ENCODE measurements at regions not wholly inside any gene's neighbourhood (a gene's known extent, or its start where the extent isn't known, plus 50 kb on each side); places are given as distances from the start of the nearest gene placed in this dataset.

DNA sequence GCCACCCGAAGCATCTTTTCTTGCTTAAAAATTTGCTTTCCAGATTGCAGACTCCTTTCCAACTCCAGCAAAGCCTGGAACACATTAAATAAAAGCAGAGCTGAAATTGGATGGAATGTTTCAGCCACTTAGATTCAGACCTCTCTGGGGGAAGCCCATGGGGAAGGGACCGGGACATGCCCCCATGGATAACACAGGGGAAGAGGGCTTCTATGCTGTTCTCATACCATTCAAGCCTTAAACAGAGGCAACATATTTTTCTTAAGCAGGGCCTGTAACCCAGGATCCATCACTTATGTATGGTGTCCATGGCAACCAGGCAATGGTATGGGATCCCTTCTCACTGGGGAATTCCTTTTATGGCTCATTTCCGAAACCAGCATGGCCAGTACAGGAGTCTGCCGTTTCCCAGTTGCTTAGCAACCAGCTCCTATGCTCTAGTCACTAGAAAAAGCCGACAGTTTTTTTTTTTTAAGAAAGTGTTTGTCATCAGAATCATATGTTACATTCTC is 62.0 kb upstream of the MARCHF10 start:
- peaks cover 4% of the 10 kb centered on the region for H3K9me3 Mint-ChIP-seq
- peak; percentile 57 for ATAC-seq (replicated peaks)
- peaks cover 39% of the 10 kb centered on the region for H3K27me3 Mint-ChIP-seq
- H3K4me1 Mint-ChIP-seq = no peaks in the 10 kb centered on the region
- no peak overlapping the region for H3K27ac Mint-ChIP-seq
- H3K4me3 Mint-ChIP-seq = no peak overlapping the region
- H3K36me3 Mint-ChIP-seq (ENCODE audit: low read depth) = no peaks in the 10 kb centered on the region

DNA sequence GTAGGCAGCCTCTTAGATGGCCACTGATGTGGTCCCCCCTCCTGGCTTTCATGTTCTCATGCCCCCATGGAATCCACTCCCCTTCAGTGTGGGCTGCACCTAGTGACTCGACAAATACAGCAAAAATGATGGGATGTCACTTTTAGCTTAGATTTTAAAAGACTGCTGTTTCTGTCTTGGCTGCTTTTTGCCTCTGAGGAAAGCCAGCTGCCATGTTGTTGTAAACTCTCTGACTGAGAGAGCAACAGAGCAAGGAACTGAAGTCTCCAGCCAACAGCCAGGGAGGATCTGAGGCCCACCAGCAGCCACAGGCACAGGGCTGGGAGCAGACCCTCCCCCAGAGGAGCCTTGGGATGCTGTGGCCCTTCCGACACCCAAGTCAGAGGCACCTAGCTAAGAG is 60.6 kb upstream of the MARCHF10 start:
- Mint-ChIP-seq H3K9me3 (peaks cover 4% of the 10 kb centered on the region), H3K27ac (no peak overlapping the region), H3K27me3 (peaks cover 33% of the 10 kb centered on the region), H3K36me3 (ENCODE audit: low read depth) (no peaks in the 10 kb centered on the region), H3K4me1 (no peaks in the 10 kb centered on the region), H3K4me3 (no peak overlapping the region)
- no peak for ATAC-seq (replicated peaks)

DNA sequence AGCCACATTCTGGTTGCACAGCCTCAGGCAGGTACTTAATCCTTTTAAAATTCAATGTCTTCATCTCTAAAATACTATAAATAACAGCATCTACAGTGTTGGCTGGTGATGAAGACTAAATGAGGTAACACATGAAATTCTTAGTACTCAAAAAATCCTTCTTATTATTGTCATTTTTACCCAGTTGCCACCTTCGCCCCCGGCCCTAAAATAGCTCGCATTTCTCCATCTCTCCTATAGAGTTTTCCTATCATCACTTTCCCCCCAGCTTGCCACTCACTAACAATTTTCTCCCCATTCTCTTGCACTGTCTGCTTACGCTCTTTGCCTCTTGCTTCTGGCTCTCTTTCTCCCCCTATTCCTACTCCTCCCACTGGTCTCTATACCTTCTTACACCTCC is 59.9 kb upstream of the MARCHF10 start:
- ATAC-seq (replicated peaks) = no peak
- Mint-ChIP-seq H3K4me3 (no peak overlapping the region), H3K27ac (no peak overlapping the region), H3K36me3 (ENCODE audit: low read depth) (no peaks in the 10 kb centered on the region), H3K27me3 (peaks cover 37% of the 10 kb centered on the region), H3K4me1 (no peaks in the 10 kb centered on the region), H3K9me3 (peaks cover 4% of the 10 kb centered on the region)

DNA sequence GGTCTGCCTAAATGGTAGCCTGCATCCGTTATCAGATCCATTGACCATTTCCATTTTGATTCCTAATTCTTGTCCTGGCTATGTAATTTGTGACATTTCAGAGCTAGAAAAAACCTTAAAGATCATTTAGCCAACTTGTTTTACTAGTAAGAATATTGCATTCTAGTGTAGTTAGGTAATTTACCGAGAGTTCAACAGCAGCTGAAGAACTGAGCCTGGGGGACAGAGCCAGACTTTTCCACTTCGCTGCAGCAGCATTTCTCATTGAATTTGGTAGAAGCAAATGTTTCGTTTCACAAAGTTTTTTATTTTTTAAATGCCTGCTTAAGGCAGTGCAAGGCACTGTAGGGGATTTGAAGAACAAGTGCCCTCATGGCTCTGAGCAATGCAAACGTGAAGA is 59.2 kb upstream of the MARCHF10 start:
- no peak overlapping the region for H3K4me3 Mint-ChIP-seq
- peaks cover 4% of the 10 kb centered on the region for H3K9me3 Mint-ChIP-seq
- H3K36me3 Mint-ChIP-seq (ENCODE audit: low read depth) = no peaks in the 10 kb centered on the region
- H3K4me1 Mint-ChIP-seq = no peaks in the 10 kb centered on the region
- H3K27ac Mint-ChIP-seq = no peak overlapping the region
- no peak for ATAC-seq (replicated peaks)
- H3K27me3 Mint-ChIP-seq = peaks cover 37% of the 10 kb centered on the region

DNA sequence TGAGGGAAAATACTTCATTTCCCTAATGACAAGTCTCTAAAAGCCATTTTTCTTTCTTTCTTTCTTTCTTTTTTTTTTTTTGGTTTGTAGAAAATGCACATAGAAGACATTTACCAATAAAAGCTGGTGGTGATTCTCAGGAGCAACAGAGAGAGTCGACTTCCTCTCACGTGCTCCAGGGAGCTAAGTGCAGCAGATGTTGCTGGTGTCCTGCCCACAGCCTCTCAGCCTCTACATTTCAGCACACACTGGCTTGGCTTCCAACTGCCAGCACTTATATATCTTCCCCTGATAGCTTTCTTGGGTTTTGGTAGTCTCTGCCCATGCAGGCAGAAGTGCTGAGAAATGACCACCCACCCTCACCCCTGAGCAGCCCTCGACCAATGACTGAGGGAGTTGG is 58.4 kb upstream of the MARCHF10 start:
- H3K27ac Mint-ChIP-seq = no peak overlapping the region
- no peaks in the 10 kb centered on the region for H3K36me3 Mint-ChIP-seq (ENCODE audit: low read depth)
- H3K27me3 Mint-ChIP-seq = peaks cover 41% of the 10 kb centered on the region
- peaks cover 4% of the 10 kb centered on the region for H3K9me3 Mint-ChIP-seq
- H3K4me1 Mint-ChIP-seq = no peaks in the 10 kb centered on the region
- ATAC-seq (replicated peaks) = no peak
- no peak overlapping the region for H3K4me3 Mint-ChIP-seq

DNA sequence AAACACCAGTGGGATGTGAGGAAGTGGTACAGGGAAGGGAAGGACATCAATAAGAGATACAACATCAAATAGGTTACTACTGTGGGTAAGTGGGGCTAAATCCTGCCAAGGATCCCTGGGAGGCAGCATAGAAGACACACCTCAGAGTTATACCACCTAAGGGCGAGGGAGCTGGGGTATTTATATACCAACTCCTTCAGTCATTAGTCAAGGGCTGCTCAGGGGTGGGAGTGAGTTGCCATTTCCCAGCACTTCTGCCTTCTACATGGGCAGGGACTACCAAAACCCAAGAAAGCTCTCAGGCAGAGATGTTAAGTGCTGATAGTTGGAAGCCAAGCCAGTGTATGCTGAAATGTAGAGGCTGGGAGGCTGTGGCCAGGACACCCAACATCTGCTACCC is 57.5 kb upstream of the MARCHF10 start:
- H3K36me3 Mint-ChIP-seq (ENCODE audit: low read depth) = no peaks in the 10 kb centered on the region
- peaks cover 44% of the 10 kb centered on the region for H3K27me3 Mint-ChIP-seq
- no peak overlapping the region for H3K27ac Mint-ChIP-seq
- H3K9me3 Mint-ChIP-seq = peaks cover 4% of the 10 kb centered on the region
- no peak overlapping the region for H3K4me3 Mint-ChIP-seq
- no peak for ATAC-seq (replicated peaks)
- H3K4me1 Mint-ChIP-seq = no peaks in the 10 kb centered on the region

DNA sequence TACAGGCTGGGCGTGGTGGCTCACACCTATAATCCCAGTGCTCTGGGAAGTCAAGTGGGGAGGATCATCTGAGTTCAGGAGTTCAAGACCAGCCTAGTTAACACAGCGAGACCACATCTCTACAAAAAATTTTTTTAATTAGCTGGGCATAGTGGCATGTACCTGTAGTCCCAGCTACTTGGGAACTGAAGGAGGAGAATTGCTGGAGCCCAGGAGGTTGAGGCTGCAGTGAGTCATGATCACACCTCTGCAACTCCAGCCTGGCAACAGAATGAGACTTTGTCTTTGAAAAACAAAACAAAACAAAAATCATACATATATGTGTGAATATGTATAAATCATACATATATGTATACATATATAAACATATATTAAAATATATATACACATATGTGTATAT is 54.1 kb upstream of the MARCHF10 start:
- ATAC-seq (replicated peaks) = no peak
- H3K27ac Mint-ChIP-seq = no peak overlapping the region
- H3K4me3 Mint-ChIP-seq = no peak overlapping the region
- no peaks in the 10 kb centered on the region for H3K4me1 Mint-ChIP-seq
- no peaks in the 10 kb centered on the region for H3K36me3 Mint-ChIP-seq (ENCODE audit: low read depth)
- H3K27me3 Mint-ChIP-seq = peaks cover 30% of the 10 kb centered on the region
- H3K9me3 Mint-ChIP-seq = peaks cover 4% of the 10 kb centered on the region

DNA sequence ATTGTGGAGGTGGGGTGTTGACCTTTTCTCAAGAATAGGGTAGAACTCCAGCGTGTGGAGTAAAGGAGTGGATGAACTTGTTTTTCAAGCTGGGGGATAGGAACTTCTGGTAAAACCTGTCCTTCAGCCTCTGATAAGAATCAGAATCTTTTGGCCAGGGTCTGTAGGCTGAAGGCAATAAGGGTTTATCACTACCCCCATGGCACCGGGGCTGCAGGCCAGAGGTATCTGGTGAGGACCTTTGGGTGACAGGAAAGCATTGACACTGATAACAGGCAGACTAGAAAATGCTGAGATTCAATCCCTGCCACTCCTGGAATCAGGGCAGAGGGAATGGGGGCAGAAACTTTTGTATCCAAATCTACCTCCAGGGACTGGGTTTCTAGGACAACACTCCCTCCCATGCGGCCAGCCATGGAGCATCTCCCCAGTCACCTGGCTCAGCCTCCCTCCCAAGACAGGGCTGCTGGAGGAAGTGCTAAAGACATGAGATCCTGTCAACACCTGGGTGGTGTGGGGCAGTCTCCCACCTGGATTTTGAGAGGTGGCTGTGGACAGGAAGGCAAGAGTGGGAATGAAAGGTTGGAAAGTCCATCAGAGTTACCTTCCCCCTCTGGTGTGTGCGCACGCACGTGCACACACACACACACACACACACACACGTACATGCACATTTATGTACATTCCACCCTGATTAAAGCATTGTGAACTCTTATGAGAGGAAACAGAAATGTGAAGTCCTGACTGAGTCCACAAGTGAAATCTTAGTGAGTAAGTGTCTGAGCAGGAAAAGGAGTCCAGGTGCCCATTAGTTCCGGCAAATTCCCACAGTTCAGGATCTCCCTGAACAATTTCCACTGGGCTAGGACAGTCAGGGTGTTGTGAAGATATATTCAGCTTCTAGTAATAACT is 53.1 kb upstream of the MARCHF10 start:
- Mint-ChIP-seq H3K4me3 (no peak overlapping the region), H3K27ac (no peak overlapping the region), H3K27me3 (peaks cover 22% of the 10 kb centered on the region), H3K4me1 (no peaks in the 10 kb centered on the region), H3K9me3 (no peaks in the 10 kb centered on the region), H3K36me3 (ENCODE audit: low read depth) (no peaks in the 10 kb centered on the region)
- no peak for ATAC-seq (replicated peaks)

DNA sequence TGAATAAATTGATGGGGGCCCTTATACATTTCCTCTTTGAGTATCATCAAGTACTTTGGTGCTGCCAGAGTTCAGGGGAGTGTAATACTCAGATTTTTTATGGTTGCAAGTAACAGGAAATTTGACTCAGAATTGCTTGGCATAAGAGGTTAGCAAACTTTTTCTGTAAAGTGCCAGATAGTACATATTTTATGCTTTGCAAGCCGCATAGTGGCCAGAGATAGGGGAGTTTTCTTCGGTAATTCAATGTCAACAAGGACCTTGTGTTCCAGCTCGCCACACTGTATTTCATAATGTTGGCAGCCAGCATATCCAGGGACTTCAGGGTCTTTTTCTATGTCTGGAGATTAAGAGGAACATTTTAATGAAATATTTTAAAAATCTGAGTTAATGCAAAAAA is 51.0 kb upstream of the MARCHF10 start:
- Mint-ChIP-seq H3K9me3 (no peaks in the 10 kb centered on the region), H3K27ac (no peak overlapping the region), H3K27me3 (peaks cover 18% of the 10 kb centered on the region), H3K4me1 (no peaks in the 10 kb centered on the region), H3K36me3 (ENCODE audit: low read depth) (no peaks in the 10 kb centered on the region), H3K4me3 (no peak overlapping the region)
- no peak for ATAC-seq (replicated peaks)

All from activated T-helper 17 cell treated with anti-CD3 and anti-CD28 coated beads, Interleukin-2, amount 50 U/mL, for 72 hours (primary cell).